BJ (cell line): ENCODE measurements at regions not wholly inside any gene's neighbourhood (a gene's known extent, or its start where the extent isn't known, plus 50 kb on each side); places are given as distances from the start of the nearest gene placed in this dataset.

Source experiments
- CTCF ChIA-PET: fragments of 350-600 bp; formaldehyde crosslinking; extraction: SDS; loops from one replicate; lab custom pipeline; 2021; ENCODE audit warnings: antibody characterized with exemption, inconsistent platforms; lab: Yijun Ruan, JAX
- POLR2A ChIA-PET: fragments of 300-600 bp; sonication (Branson Sonifier 250); formaldehyde crosslinking; extraction: SDS; loops from one replicate; lab custom pipeline; 2021; ENCODE audit warnings: antibody characterized with exemption; lab: Charles Lee
- DNase-seq: peaks from one replicate; pipeline ENCODE4 v3.0.0-alpha.2; 2011; ENCODE audit warnings: low read depth
- H3K27me3 ChIP-seq: 2 replicates; pipeline ENCODE4 v1.6.0; 2011; ENCODE audit warnings: low read length; ENCODE audit not compliant: control insufficient read depth, insufficient read depth
- H3K36me3 ChIP-seq: 2 replicates; pipeline ENCODE4 v1.5.1; 2011; ENCODE audit warnings: low read length; ENCODE audit not compliant: control insufficient read depth, insufficient read depth
- H3K4me3 ChIP-seq: 2 replicates; pipeline ENCODE4 v1.5.1; 2011; ENCODE audit warnings: low read depth, mild to moderate bottlenecking, control low read depth, low read length
- CTCF ChIP-seq: IDR thresholded peaks from 2 replicates; pipeline ENCODE4 v1.5.1; 2011; ENCODE audit warnings: low read depth, mild to moderate bottlenecking, control low read depth, inconsistent platforms, low read length, moderate library complexity; ENCODE audit not compliant: insufficient read depth

- Histone ChIP-seq H3K4me3 (no peak overlapping the region), H3K36me3 (no peaks in the 10 kb centered on the region), H3K27me3 (no peaks in the 10 kb centered on the region)
- CTCF ChIA-PET = no interaction called here
- no peak for TF ChIP-seq CTCF
- POLR2A ChIA-PET = no interaction called here
- no peak for DNase-seq
These were observed 596.9 kb upstream of the PCDH15 start for GRCh38 chr10:55397777-55398496.

GRCh38 chr10:55378196-55378595 lies 577.2 kb upstream of the PCDH15 start:
- DNase-seq = no peak
- Histone ChIP-seq H3K36me3 (no peaks in the 10 kb centered on the region), H3K4me3 (no peak overlapping the region), H3K27me3 (no peaks in the 10 kb centered on the region)
- no peak for TF ChIP-seq CTCF
- ChIA-PET CTCF (no interaction called here), POLR2A (no interaction called here)

- Histone ChIP-seq H3K4me3 (no peak overlapping the region), H3K36me3 (no peaks in the 10 kb centered on the region), H3K27me3 (no peaks in the 10 kb centered on the region)
- DNase-seq = no peak
- ChIA-PET CTCF (no interaction called here), POLR2A (no interaction called here)
- no peak for TF ChIP-seq CTCF
These were observed 573.9 kb upstream of the PCDH15 start for GRCh38 chr10:55374917-55375316.

GRCh38 chr10:55374060-55374459 lies 573.0 kb upstream of the PCDH15 start:
- CTCF ChIA-PET = no interaction called here
- DNase-seq = no peak
- Histone ChIP-seq H3K36me3 (no peaks in the 10 kb centered on the region), H3K4me3 (no peak overlapping the region), H3K27me3 (no peaks in the 10 kb centered on the region)
- POLR2A ChIA-PET = no interaction called here
- TF ChIP-seq CTCF = no peak

- peak; percentile 96 for DNase-seq
- CTCF ChIA-PET = no interaction called here
- no peaks in the 10 kb centered on the region for H3K36me3 ChIP-seq
- no peak for TF ChIP-seq CTCF
- no peaks in the 10 kb centered on the region for H3K27me3 ChIP-seq
- no peak overlapping the region for H3K4me3 ChIP-seq
- POLR2A ChIA-PET = no interaction called here
These were observed 568.8 kb upstream of the PCDH15 start for GRCh38 chr10:55369670-55370420.
